ENCODE measurements at regions not wholly inside any gene's neighbourhood (a gene's known extent, or its start where the extent isn't known, plus 50 kb on each side); places are given as distances from the start of the nearest gene placed in this dataset.

GRCh38 chr11:97990162-97990920 is 1030.4 kb upstream of the CNTN5 start:
- no peak for TF ChIP-seq CTCF (conservative IDR thresholded peaks at IDR 0.05; ENCODE audit: low read depth, low read length)
- no peak for TF ChIP-seq POLR2A (IDR thresholded peaks at IDR 0.05; ENCODE audit: low read depth, low read length)
- TF ChIP-seq CHD1 (IDR thresholded peaks at IDR 0.05; ENCODE audit: low read depth, low read length): no peak
- TF ChIP-seq BHLHE40 (IDR thresholded peaks at IDR 0.05; ENCODE audit: low read depth, low read length): no peak
- no peak for TF ChIP-seq MXI1 (IDR thresholded peaks at IDR 0.05; ENCODE audit: borderline replicate concordance, low read depth, low read length)
- TF ChIP-seq USF2 (IDR thresholded peaks at IDR 0.05; ENCODE audit: low read depth, low read length): no peak
- TF ChIP-seq SMC3 (IDR thresholded peaks at IDR 0.05; ENCODE audit: low read depth, low read length): no peak
- no peak for TF ChIP-seq RCOR1 (IDR thresholded peaks at IDR 0.05; ENCODE audit: insufficient replicate concordance, low read length)

Measured in IMR-90 (cell line).